ENCODE measurements at regions not wholly inside any gene's neighbourhood (a gene's known extent, or its start where the extent isn't known, plus 50 kb on each side); places are given as distances from the start of the nearest gene placed in this dataset.

- 67% methylated on average over 1 of the region's 1 CpG for WGBS
- Histone ChIP-seq H3K9me3 (ENCODE audit: control insufficient read depth in 2 of 2, insufficient read depth in 1 of 2, low read length in 1 of 2) (no peaks in the 10 kb centered on the region), H3K4me1 (ENCODE audit: control insufficient read depth in 2 of 2, insufficient read depth in 2 of 2, low read length in 2 of 2) (no peaks in the 10 kb centered on the region), H3K27ac (ENCODE audit: low read depth in 1 of 2, low read length in 1 of 2) (no peak overlapping the region), H3K36me3 (ENCODE audit: control insufficient read depth in 2 of 2, insufficient read depth in 2 of 2, low read length in 1 of 2) (no peaks in the 10 kb centered on the region), H3K4me3 (ENCODE audit: low read length in 2 of 2) (no peak overlapping the region), H3K27me3 (ENCODE audit: control insufficient read depth in 2 of 2, insufficient read depth in 1 of 2, low read length in 1 of 2) (no peaks in the 10 kb centered on the region)
- no peak for DNase-seq (ENCODE audit: low read depth in 6 of 9, low spot score in 9 of 9)
Observed at GRCh38 chr6:145137425-145137824, 597.9 kb downstream of the EPM2A start.

- no peak overlapping the region for H3K4me3 ChIP-seq (ENCODE audit: low read length in 2 of 2)
- H3K9me3 ChIP-seq (ENCODE audit: control insufficient read depth in 2 of 2, insufficient read depth in 1 of 2, low read length in 1 of 2): no peaks in the 10 kb centered on the region
- no peaks in the 10 kb centered on the region for H3K27me3 ChIP-seq (ENCODE audit: control insufficient read depth in 2 of 2, insufficient read depth in 1 of 2, low read length in 1 of 2)
- no peak for DNase-seq (ENCODE audit: low read depth in 6 of 9, low spot score in 9 of 9)
- no peaks in the 10 kb centered on the region for H3K36me3 ChIP-seq (ENCODE audit: control insufficient read depth in 2 of 2, insufficient read depth in 2 of 2, low read length in 1 of 2)
- H3K4me1 ChIP-seq (ENCODE audit: control insufficient read depth in 2 of 2, insufficient read depth in 2 of 2, low read length in 2 of 2): no peaks in the 10 kb centered on the region
- H3K27ac ChIP-seq (ENCODE audit: low read depth in 1 of 2, low read length in 1 of 2): no peak overlapping the region
Observed at GRCh38 chr6:145138469-145139139, 596.7 kb downstream of the EPM2A start.

GRCh38 chr6:145139140-145139850, 596.0 kb downstream of the EPM2A start:
- H3K9me3 ChIP-seq (ENCODE audit: control insufficient read depth in 2 of 2, insufficient read depth in 1 of 2, low read length in 1 of 2): no peaks in the 10 kb centered on the region
- H3K4me1 ChIP-seq (ENCODE audit: control insufficient read depth in 2 of 2, insufficient read depth in 2 of 2, low read length in 2 of 2): no peaks in the 10 kb centered on the region
- no peaks in the 10 kb centered on the region for H3K27me3 ChIP-seq (ENCODE audit: control insufficient read depth in 2 of 2, insufficient read depth in 1 of 2, low read length in 1 of 2)
- no peak overlapping the region for H3K4me3 ChIP-seq (ENCODE audit: low read length in 2 of 2)
- H3K27ac ChIP-seq (ENCODE audit: low read depth in 1 of 2, low read length in 1 of 2): no peak overlapping the region
- H3K36me3 ChIP-seq (ENCODE audit: control insufficient read depth in 2 of 2, insufficient read depth in 2 of 2, low read length in 1 of 2): no peaks in the 10 kb centered on the region
- WGBS: 93% methylated on average over 7 of the region's 7 CpGs
- no peak for DNase-seq (ENCODE audit: low read depth in 6 of 9, low spot score in 9 of 9)

- H3K4me1 ChIP-seq (ENCODE audit: control insufficient read depth in 2 of 2, insufficient read depth in 2 of 2, low read length in 2 of 2): no peaks in the 10 kb centered on the region
- no peak for DNase-seq (ENCODE audit: low read depth in 6 of 9, low spot score in 9 of 9)
- no peak overlapping the region for H3K4me3 ChIP-seq (ENCODE audit: low read length in 2 of 2)
- H3K36me3 ChIP-seq (ENCODE audit: control insufficient read depth in 2 of 2, insufficient read depth in 2 of 2, low read length in 1 of 2): no peaks in the 10 kb centered on the region
- no peaks in the 10 kb centered on the region for H3K9me3 ChIP-seq (ENCODE audit: control insufficient read depth in 2 of 2, insufficient read depth in 1 of 2, low read length in 1 of 2)
- H3K27ac ChIP-seq (ENCODE audit: low read depth in 1 of 2, low read length in 1 of 2): no peak overlapping the region
- no peaks in the 10 kb centered on the region for H3K27me3 ChIP-seq (ENCODE audit: control insufficient read depth in 2 of 2, insufficient read depth in 1 of 2, low read length in 1 of 2)
Observed at GRCh38 chr6:145139895-145140294, 595.4 kb downstream of the EPM2A start.

- Histone ChIP-seq H3K27me3 (ENCODE audit: control insufficient read depth in 2 of 2, insufficient read depth in 1 of 2, low read length in 1 of 2) (no peaks in the 10 kb centered on the region), H3K4me3 (ENCODE audit: low read length in 2 of 2) (no peak overlapping the region), H3K27ac (ENCODE audit: low read depth in 1 of 2, low read length in 1 of 2) (no peak overlapping the region), H3K9me3 (ENCODE audit: control insufficient read depth in 2 of 2, insufficient read depth in 1 of 2, low read length in 1 of 2) (no peaks in the 10 kb centered on the region), H3K4me1 (ENCODE audit: control insufficient read depth in 2 of 2, insufficient read depth in 2 of 2, low read length in 2 of 2) (no peaks in the 10 kb centered on the region), H3K36me3 (ENCODE audit: control insufficient read depth in 2 of 2, insufficient read depth in 2 of 2, low read length in 1 of 2) (no peaks in the 10 kb centered on the region)
- no peak for DNase-seq (ENCODE audit: low read depth in 6 of 9, low spot score in 9 of 9)
Observed at GRCh38 chr6:145141572-145141971, 593.7 kb downstream of the EPM2A start.

- Histone ChIP-seq H3K4me1 (ENCODE audit: control insufficient read depth in 2 of 2, insufficient read depth in 2 of 2, low read length in 2 of 2) (no peaks in the 10 kb centered on the region), H3K36me3 (ENCODE audit: control insufficient read depth in 2 of 2, insufficient read depth in 2 of 2, low read length in 1 of 2) (no peaks in the 10 kb centered on the region), H3K27ac (ENCODE audit: low read depth in 1 of 2, low read length in 1 of 2) (no peak overlapping the region), H3K9me3 (ENCODE audit: control insufficient read depth in 2 of 2, insufficient read depth in 1 of 2, low read length in 1 of 2) (no peaks in the 10 kb centered on the region), H3K4me3 (ENCODE audit: low read length in 2 of 2) (no peak overlapping the region), H3K27me3 (ENCODE audit: control insufficient read depth in 2 of 2, insufficient read depth in 1 of 2, low read length in 1 of 2) (no peaks in the 10 kb centered on the region)
- DNase-seq (ENCODE audit: low read depth in 6 of 9, low spot score in 9 of 9): no peak
- 97% methylated on average over 1 of the region's 1 CpG for WGBS
Observed at GRCh38 chr6:145142958-145143357, 592.4 kb downstream of the EPM2A start.

GRCh38 chr6:145143379-145143778, 591.9 kb downstream of the EPM2A start:
- 94% methylated on average over 3 of the region's 3 CpGs for WGBS
- Histone ChIP-seq H3K9me3 (ENCODE audit: control insufficient read depth in 2 of 2, insufficient read depth in 1 of 2, low read length in 1 of 2) (no peaks in the 10 kb centered on the region), H3K4me1 (ENCODE audit: control insufficient read depth in 2 of 2, insufficient read depth in 2 of 2, low read length in 2 of 2) (no peaks in the 10 kb centered on the region), H3K36me3 (ENCODE audit: control insufficient read depth in 2 of 2, insufficient read depth in 2 of 2, low read length in 1 of 2) (no peaks in the 10 kb centered on the region), H3K27me3 (ENCODE audit: control insufficient read depth in 2 of 2, insufficient read depth in 1 of 2, low read length in 1 of 2) (no peaks in the 10 kb centered on the region), H3K4me3 (ENCODE audit: low read length in 2 of 2) (no peak overlapping the region), H3K27ac (ENCODE audit: low read depth in 1 of 2, low read length in 1 of 2) (no peak overlapping the region)
- DNase-seq (ENCODE audit: low read depth in 6 of 9, low spot score in 9 of 9): no peak

- no peak for DNase-seq (ENCODE audit: low read depth in 6 of 9, low spot score in 9 of 9)
- no peaks in the 10 kb centered on the region for H3K36me3 ChIP-seq (ENCODE audit: control insufficient read depth in 2 of 2, insufficient read depth in 2 of 2, low read length in 1 of 2)
- H3K27me3 ChIP-seq (ENCODE audit: control insufficient read depth in 2 of 2, insufficient read depth in 1 of 2, low read length in 1 of 2): no peaks in the 10 kb centered on the region
- H3K27ac ChIP-seq (ENCODE audit: low read depth in 1 of 2, low read length in 1 of 2): no peak overlapping the region
- no peaks in the 10 kb centered on the region for H3K4me1 ChIP-seq (ENCODE audit: control insufficient read depth in 2 of 2, insufficient read depth in 2 of 2, low read length in 2 of 2)
- H3K9me3 ChIP-seq (ENCODE audit: control insufficient read depth in 2 of 2, insufficient read depth in 1 of 2, low read length in 1 of 2): no peaks in the 10 kb centered on the region
- H3K4me3 ChIP-seq (ENCODE audit: low read length in 2 of 2): no peak overlapping the region
Observed at GRCh38 chr6:145147559-145147958, 587.8 kb downstream of the EPM2A start.

- no peaks in the 10 kb centered on the region for H3K36me3 ChIP-seq (ENCODE audit: control insufficient read depth in 2 of 2, insufficient read depth in 2 of 2, low read length in 1 of 2)
- no peak overlapping the region for H3K4me3 ChIP-seq (ENCODE audit: low read length in 2 of 2)
- DNase-seq (ENCODE audit: low read depth in 6 of 9, low spot score in 9 of 9): no peak
- no peaks in the 10 kb centered on the region for H3K27me3 ChIP-seq (ENCODE audit: control insufficient read depth in 2 of 2, insufficient read depth in 1 of 2, low read length in 1 of 2)
- H3K9me3 ChIP-seq (ENCODE audit: control insufficient read depth in 2 of 2, insufficient read depth in 1 of 2, low read length in 1 of 2): no peaks in the 10 kb centered on the region
- H3K4me1 ChIP-seq (ENCODE audit: control insufficient read depth in 2 of 2, insufficient read depth in 2 of 2, low read length in 2 of 2): no peaks in the 10 kb centered on the region
- H3K27ac ChIP-seq (ENCODE audit: low read depth in 1 of 2, low read length in 1 of 2): no peak overlapping the region
- 84% methylated on average over 3 of the region's 3 CpGs for WGBS
Observed at GRCh38 chr6:145147981-145148749, 587.2 kb downstream of the EPM2A start.
